NCI-H1436 (cell line): ENCODE measurements at regions not wholly inside any gene's neighbourhood (a gene's known extent, or its start where the extent isn't known, plus 50 kb on each side); places are given as distances from the start of the nearest gene placed in this dataset.
A peak's percentile ranks its signal among the peaks of the same experiment; 100 is the strongest.

Experiments used
- DNase-seq: peaks from one replicate; lab custom pipeline; 2025; lab: John Stamatoyannopoulos, UW

GRCh38 chr11:41866525-41866924, 407.1 kb upstream of the LRRC4C start:
- DNase-seq, result no peak

GRCh38 chr11:41868606-41869005, 409.2 kb upstream of the LRRC4C start:
- DNase-seq, result no peak

DNA sequence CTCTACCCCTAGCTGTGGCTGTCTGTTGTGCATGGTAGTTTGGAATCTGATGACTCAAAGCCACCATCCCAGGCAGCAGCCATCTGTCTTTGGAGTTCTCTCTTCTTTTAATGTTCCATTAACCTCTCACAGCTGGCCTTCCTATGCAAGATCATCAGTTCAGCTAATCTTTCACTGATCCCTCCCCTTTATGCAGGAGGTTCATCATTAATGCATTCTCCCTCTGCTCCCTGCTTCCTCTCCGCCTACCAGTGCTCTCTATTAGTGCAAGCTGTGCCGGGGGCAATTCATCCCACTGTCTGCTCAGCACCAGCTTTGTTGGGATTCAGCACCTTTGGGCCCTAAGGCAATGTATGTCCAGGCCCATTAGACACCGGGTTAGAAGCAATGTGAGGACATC, 413.0 kb upstream of the LRRC4C start:
- no peak for DNase-seq

DNA sequence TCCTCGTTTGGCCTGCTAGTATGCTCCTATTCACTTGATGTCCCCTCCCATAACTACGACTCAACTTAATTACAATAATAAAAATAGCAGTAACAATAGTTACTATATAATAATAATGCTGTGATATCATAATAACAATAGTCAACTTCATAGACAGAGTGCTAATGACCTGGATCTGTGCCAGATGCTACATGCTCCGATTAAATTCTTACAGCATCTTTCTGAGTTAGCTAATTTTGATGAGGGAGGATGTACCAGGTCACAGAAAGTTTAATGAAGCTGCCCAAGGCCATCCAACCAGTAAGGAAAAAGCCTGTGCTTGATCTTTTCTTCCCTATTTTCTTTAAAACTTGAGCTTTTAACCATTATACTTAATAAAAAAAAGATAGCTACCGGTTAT, 413.4 kb upstream of the LRRC4C start:
- no peak for DNase-seq

- no peak for DNase-seq
Observed at GRCh38 chr11:41878095-41878494, 418.6 kb upstream of the LRRC4C start.

DNA sequence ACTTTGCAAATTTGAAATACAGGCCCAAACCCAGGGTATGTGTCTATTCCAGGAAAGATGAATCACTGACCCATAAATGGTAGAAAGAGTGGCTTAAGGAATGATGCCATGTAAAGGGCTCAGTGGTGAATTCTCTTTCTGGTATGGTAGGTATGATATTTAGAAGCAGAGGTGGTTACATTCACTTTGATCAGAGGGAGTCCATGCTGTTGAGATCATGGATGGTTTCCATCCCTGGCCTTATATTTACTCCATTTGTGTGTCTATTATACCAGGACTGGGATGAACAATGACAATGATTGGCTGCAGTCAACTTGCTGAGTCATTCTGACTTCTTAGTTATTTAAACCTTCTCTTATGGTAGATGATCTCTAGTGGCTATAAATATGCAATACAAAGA, 419.8 kb upstream of the LRRC4C start:
- no peak for DNase-seq

- DNase-seq, result no peak
Observed at GRCh38 chr11:41895081-41895480, 435.6 kb upstream of the LRRC4C start.

DNA sequence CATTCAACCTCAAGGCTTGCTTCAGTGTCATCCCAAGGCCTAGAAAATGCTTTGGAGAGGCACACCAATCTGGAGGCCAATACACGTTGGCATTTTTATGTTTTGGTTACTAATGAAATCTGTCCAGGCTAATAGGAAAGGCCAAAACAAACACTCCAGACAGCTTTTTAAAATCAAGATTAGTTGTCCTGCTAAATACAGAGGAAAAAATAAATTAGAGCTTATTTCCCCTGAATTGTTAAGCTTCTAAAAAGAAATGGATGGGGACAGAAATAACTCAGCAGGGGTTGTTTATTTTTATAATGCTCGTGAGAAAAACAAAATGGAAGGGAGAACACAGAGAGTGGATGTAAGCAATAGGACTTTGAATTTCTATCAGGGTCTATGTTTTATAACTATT, 438.5 kb upstream of the LRRC4C start:
- DNase-seq, result no peak

DNA sequence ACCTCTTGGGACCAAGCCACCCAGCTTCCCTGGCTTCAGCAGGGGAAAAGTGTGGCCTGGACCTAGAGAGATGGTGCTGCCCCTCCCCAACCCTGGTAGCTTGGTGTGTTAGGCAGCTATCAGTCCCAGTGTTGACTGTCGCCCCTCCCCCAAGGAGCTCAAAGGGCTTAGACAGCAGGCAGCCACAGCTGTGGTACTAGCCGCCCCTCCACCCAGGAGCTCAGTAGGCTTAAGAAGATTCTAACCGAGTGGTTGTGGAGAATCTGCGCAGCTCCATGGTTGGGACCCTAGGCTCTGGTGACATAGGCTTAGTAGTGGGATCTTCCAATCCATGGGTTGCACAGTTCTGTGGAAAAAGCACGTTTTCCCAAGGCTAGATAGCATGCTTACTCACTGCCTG, 458.4 kb upstream of the LRRC4C start:
- DNase-seq, result no peak

GRCh38 chr11:41920374-41920773, 460.9 kb upstream of the LRRC4C start:
- DNase-seq, result no peak

- DNase-seq, result no peak
Observed at GRCh38 chr11:41921746-41922390, 462.4 kb upstream of the LRRC4C start.

GRCh38 chr11:41926339-41926738, 466.9 kb upstream of the LRRC4C start:
- DNase-seq, result no peak

DNA sequence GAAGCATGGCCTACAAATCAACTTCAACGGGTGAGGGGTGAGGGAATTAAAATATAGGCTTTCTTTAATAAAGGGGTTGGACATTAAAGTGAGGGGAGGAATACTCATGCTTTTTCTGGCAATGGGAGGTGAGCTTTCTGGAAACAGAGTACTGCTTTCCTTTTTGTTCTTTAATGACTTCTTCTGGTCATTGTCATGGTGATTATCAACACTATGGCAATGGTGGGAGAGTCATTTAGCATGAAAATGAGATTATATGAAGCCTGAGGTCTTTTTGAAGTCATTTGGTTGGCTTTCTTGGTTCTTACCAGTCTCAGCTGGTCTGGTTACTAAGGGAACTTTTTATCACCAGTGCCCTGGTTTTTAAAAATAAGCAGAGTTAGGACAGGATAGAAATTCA, 475.8 kb upstream of the LRRC4C start:
- no peak for DNase-seq

DNA sequence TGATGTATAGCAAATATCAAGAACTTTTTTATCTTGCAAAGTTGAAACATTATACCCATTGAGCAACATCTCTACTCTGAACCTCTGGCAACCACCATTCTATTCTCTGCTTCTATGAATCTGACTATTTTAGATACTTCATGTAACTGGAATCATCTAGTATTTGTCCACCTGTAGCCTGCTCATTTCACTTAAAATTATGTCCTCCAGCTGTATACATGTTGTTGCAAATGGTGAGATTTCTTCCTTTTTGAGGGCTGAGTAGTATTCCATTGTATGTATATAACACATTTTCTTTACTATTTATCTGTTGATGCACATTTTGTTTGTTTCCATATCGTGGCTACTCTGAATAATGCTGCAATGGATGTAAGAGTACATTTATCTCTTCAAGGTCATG, 476.3 kb upstream of the LRRC4C start:
- no peak for DNase-seq

- no peak for DNase-seq
Observed at GRCh38 chr11:41943656-41944055, 484.2 kb upstream of the LRRC4C start.

GRCh38 chr11:41947392-41947791, 487.9 kb upstream of the LRRC4C start:
- no peak for DNase-seq

- DNase-seq, result peak; percentile 36
Observed at GRCh38 chr11:41950470-41951143, 491.2 kb upstream of the LRRC4C start.

GRCh38 chr11:41954034-41954433, 494.6 kb upstream of the LRRC4C start:
- DNase-seq, result no peak

- no peak for DNase-seq
Observed at GRCh38 chr11:41955066-41955465, 495.6 kb upstream of the LRRC4C start.

DNA sequence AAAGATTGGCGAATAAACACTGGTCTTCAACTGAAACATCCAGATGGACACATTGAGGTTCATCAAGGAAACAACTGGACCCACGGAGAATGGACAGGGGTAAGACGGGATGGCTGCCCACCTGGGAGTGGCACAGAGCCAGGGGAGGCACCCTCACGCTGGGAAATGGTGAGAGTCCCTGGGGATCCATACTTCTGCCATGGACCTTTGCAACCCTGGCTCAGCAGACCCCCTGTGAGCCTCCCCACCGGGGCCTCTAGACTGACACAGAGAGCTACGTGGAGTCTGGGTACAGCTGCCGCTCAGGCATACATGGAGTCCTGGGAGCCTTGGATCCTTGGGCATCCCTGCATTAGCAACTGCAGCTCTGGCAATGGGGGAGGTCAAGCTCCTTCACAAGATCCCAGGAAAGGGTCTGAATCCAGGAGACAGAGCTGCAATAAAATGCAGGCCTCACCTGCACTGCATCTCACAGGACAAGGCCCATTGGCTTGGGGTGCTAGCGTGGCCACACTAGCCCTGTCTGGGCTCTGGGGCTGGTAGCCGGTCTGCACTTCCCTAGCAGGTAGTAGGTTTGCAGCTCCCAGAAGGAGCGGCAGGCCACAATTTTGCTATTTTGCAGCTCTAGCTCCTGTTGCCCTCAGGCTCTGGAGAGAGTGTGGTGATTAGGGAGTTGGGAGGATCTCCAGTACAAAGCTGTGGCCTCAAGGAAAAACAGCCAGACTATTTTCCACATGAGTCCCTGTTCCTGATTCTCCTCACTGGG, 496.4 kb upstream of the LRRC4C start:
- DNase-seq, result no peak

DNA sequence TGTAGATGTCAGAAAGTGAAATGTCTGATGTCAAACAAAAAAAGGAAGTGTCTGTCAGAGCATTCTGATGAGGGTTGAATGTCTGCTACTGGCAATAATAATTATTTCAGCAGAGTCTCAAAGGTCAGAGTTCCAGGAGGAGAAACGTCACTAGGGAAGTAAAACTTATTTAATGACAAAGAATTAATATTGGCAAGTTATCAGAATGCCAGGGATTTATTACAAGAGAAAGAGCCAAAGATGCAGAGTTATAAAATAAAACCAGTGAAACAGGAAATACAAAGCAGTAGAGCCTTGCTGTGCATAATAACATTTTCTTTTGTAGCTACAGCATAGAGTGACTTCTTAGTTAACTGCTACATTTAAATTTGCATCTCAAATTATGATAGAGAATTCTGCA, 504.0 kb upstream of the LRRC4C start:
- no peak for DNase-seq

DNA sequence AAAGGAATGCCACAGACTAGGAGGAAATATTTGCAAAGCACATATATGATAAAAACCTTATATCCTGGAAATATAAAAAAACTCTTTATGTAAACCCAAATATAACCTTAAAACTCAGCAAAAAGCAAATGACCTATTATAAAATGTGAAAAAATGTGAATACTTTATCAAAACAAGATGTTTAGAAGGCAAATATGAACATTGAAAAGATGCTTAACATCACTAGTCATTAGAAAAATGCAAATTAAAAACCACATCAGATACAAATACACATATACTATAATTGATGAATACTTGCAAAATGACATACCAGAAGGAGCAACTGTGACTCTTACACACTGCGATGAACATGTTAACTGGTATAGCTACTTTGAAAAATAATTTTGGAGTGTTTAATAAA, 511.2 kb upstream of the LRRC4C start:
- no peak for DNase-seq

DNA sequence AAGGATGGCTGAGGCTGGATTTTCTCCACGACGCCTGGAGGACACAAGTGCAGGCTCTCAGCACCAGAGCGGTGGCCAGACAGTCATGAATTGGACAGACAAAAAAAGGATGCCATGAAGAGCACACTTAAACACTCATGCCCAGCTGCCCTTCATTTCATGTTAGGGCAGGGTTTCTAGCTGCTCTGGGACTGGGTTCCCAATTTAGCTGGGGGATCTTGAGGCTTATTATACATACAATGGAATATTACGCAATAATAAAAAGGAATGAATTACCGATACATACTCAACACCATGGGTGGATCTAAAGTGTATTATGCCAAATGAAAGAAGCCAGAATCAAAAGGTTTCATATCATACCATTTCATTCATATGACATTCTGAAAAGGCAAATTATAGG, 512.1 kb upstream of the LRRC4C start:
- DNase-seq, result no peak
